ENCODE measurements at regions not wholly inside any gene's neighbourhood (a gene's known extent, or its start where the extent isn't known, plus 50 kb on each side); places are given as distances from the start of the nearest gene placed in this dataset.

DNA sequence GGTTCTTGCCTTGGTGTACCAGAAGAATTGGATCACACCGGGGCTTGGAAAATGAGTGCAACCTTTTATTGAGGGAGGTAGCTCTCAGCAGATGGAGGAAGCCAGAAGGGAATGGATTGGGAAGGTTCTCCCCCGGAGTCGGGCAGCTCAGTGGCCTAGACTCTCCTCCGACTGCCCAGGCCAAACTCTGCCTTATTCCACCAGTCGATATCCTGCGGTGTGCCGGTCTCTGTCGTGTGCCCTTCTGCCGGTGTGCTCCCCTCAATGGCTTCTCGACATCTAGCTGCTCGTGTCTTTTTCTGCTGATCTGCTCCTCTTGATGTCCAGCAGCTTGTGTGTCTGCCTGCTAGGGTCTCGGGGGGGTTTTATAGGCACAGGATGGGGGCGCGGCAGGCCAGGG, 87.4 kb upstream of the CCL21 start:
- TF ChIP-seq, protein P1, sequence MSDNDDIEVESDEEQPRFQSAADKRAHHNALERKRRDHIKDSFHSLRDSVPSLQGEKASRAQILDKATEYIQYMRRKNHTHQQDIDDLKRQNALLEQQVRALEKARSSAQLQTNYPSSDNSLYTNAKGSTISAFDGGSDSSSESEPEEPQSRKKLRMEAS (IDR thresholded peaks at IDR 0.05) = no peak
- TF ChIP-seq USF1 (IDR thresholded peaks at IDR 0.05) = no peak
- TF ChIP-seq NFIC (IDR thresholded peaks at IDR 0.05) = no peak
- TF ChIP-seq EP300 (IDR thresholded peaks at IDR 0.05; ENCODE audit: borderline replicate concordance) = no peak
- no peak for TF ChIP-seq CEBPB (IDR thresholded peaks at IDR 0.05)
- no peak for TF ChIP-seq EGR1 (IDR thresholded peaks at IDR 0.05)
- TF ChIP-seq YY1 (IDR thresholded peaks at IDR 0.05; ENCODE audit: low read depth) = no peak
- TF ChIP-seq TAF1 (IDR thresholded peaks at IDR 0.05; ENCODE audit: low read depth) = no peak
- TF ChIP-seq REST (IDR thresholded peaks at IDR 0.05; ENCODE audit: low read depth) = no peak
- no peak for TF ChIP-seq CREB1 (IDR thresholded peaks at IDR 0.05; ENCODE audit: low read depth)
- TF ChIP-seq ZBTB7A (IDR thresholded peaks at IDR 0.05; ENCODE audit: low read depth) = no peak
- TF ChIP-seq RAD21 (IDR thresholded peaks at IDR 0.05; ENCODE audit: low read depth) = no peak
- TF ChIP-seq TEAD4 (IDR thresholded peaks at IDR 0.05) = no peak
- no peak for TF ChIP-seq TCF12 (IDR thresholded peaks at IDR 0.05; ENCODE audit: low read depth)
- no peak for TF ChIP-seq FOXM1 (IDR thresholded peaks at IDR 0.05; ENCODE audit: borderline replicate concordance, low read depth)

GRCh38 chr9:34796924-34797323, 87.0 kb upstream of the CCL21 start:
- TF ChIP-seq USF1 (IDR thresholded peaks at IDR 0.05) (no peak), FOXM1 (IDR thresholded peaks at IDR 0.05; ENCODE audit: borderline replicate concordance, low read depth) (no peak), TAF1 (IDR thresholded peaks at IDR 0.05; ENCODE audit: low read depth) (no peak), ZBTB7A (IDR thresholded peaks at IDR 0.05; ENCODE audit: low read depth) (no peak), RAD21 (IDR thresholded peaks at IDR 0.05; ENCODE audit: low read depth) (no peak), CEBPB (IDR thresholded peaks at IDR 0.05) (no peak), NFIC (IDR thresholded peaks at IDR 0.05) (no peak), TCF12 (IDR thresholded peaks at IDR 0.05; ENCODE audit: low read depth) (no peak), YY1 (IDR thresholded peaks at IDR 0.05; ENCODE audit: low read depth) (no peak), TEAD4 (IDR thresholded peaks at IDR 0.05) (no peak), REST (IDR thresholded peaks at IDR 0.05; ENCODE audit: low read depth) (no peak), EP300 (IDR thresholded peaks at IDR 0.05; ENCODE audit: borderline replicate concordance) (no peak), CREB1 (IDR thresholded peaks at IDR 0.05; ENCODE audit: low read depth) (no peak), EGR1 (IDR thresholded peaks at IDR 0.05) (no peak)
- TF ChIP-seq, protein P1 (IDR thresholded peaks at IDR 0.05) = no peak

DNA sequence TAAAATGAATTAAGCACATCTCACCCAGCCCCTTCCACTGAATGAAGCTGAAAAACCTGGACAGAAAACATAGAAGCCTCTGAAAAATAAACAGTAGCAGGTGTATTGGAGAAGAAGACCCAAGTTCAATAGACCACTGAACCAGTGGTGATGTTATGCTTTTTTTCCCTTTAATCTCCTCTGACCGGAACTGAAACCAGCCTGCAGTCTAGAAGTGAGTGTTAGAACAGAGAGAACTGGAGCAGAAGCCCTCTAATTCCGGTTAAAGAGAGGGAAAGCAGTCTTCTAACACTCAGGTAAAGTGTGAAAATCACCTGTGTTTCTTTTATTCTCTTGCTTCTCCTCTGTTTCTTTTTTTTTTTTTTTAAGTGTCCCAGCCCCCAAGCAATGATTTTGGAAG, 83.5 kb upstream of the CCL21 start:
- no peak for TF ChIP-seq EGR1 (IDR thresholded peaks at IDR 0.05)
- no peak for TF ChIP-seq CEBPB (IDR thresholded peaks at IDR 0.05)

GRCh38 chr9:34783951-34784487, 74.1 kb upstream of the CCL21 start:
- TF ChIP-seq EP300 (IDR thresholded peaks at IDR 0.05; ENCODE audit: borderline replicate concordance) (no peak), FOXM1 (IDR thresholded peaks at IDR 0.05; ENCODE audit: borderline replicate concordance, low read depth) (no peak), REST (IDR thresholded peaks at IDR 0.05; ENCODE audit: low read depth) (no peak), EGR1 (IDR thresholded peaks at IDR 0.05) (no peak), CEBPB (IDR thresholded peaks at IDR 0.05) (no peak), TEAD4 (IDR thresholded peaks at IDR 0.05) (no peak), TAF1 (IDR thresholded peaks at IDR 0.05; ENCODE audit: low read depth) (no peak), RAD21 (IDR thresholded peaks at IDR 0.05; ENCODE audit: low read depth) (no peak), NFIC (IDR thresholded peaks at IDR 0.05) (no peak), ZBTB7A (IDR thresholded peaks at IDR 0.05; ENCODE audit: low read depth) (no peak), YY1 (IDR thresholded peaks at IDR 0.05; ENCODE audit: low read depth) (no peak), TCF12 (IDR thresholded peaks at IDR 0.05; ENCODE audit: low read depth) (no peak), CREB1 (IDR thresholded peaks at IDR 0.05; ENCODE audit: low read depth) (no peak)
- TF ChIP-seq, protein P1 (IDR thresholded peaks at IDR 0.05) = no peak
